Fibroblast of skin of scalp (primary cell): ENCODE measurements at regions not wholly inside any gene's neighbourhood (a gene's known extent, or its start where the extent isn't known, plus 50 kb on each side); places are given as distances from the start of the nearest gene placed in this dataset.
"Not testable (repeated sequence)": the region's sequence is repeated elsewhere in the genome, so short reads cannot be mapped to it uniquely, and the experiment has no call there.

Experiments used
- DNase-seq: peaks from one replicate; pipeline ENCODE4 v3.0.0-alpha.2; 2013

- DNase-seq = no peak
These were observed 218.8 kb downstream of the OTUD1 start for GRCh38 chr10:23657677-23658076.

GRCh38 chr10:23671866-23672265 lies 233.0 kb downstream of the OTUD1 start:
- DNase-seq = not testable (repeated sequence)

- DNase-seq = no peak
These were observed 236.7 kb downstream of the OTUD1 start for GRCh38 chr10:23675585-23675984.

- no peak for DNase-seq
These were observed 237.4 kb downstream of the OTUD1 start for GRCh38 chr10:23676296-23676695.

- no peak for DNase-seq
These were observed 247.8 kb downstream of the OTUD1 start for GRCh38 chr10:23686722-23687121.

GRCh38 chr10:23692736-23693135 lies 253.9 kb downstream of the OTUD1 start:
- no peak for DNase-seq

- no peak for DNase-seq
These were observed 254.6 kb downstream of the OTUD1 start for GRCh38 chr10:23693501-23693901.

GRCh38 chr10:23693925-23694324 lies 255.1 kb downstream of the OTUD1 start:
- no peak for DNase-seq

GRCh38 chr10:23694446-23694920 lies 255.6 kb downstream of the OTUD1 start:
- no peak for DNase-seq

- DNase-seq = no peak
These were observed 256.3 kb downstream of the OTUD1 start for GRCh38 chr10:23694921-23695824.

GRCh38 chr10:23695825-23696420 lies 257.0 kb downstream of the OTUD1 start:
- DNase-seq = no peak

- DNase-seq = no peak
These were observed 257.6 kb downstream of the OTUD1 start for GRCh38 chr10:23696476-23696875.

- DNase-seq = peak; percentile 58
These were observed 264.1 kb downstream of the OTUD1 start for GRCh38 chr10:23702977-23703414.

- no peak for DNase-seq
These were observed 276.5 kb downstream of the OTUD1 start for GRCh38 chr10:23715363-23715762.

- DNase-seq = no peak
These were observed 279.0 kb downstream of the OTUD1 start for GRCh38 chr10:23717913-23718312.

GRCh38 chr10:23718946-23719345 lies 280.1 kb downstream of the OTUD1 start:
- DNase-seq = no peak

- DNase-seq = no peak
These were observed 284.9 kb downstream of the OTUD1 start for GRCh38 chr10:23723796-23724195.

GRCh38 chr10:23725548-23725947 lies 286.7 kb downstream of the OTUD1 start:
- no peak for DNase-seq

GRCh38 chr10:23742368-23742767 lies 303.5 kb downstream of the OTUD1 start:
- DNase-seq = no peak

GRCh38 chr10:23742807-23743206 lies 303.9 kb downstream of the OTUD1 start:
- DNase-seq = no peak

- no peak for DNase-seq
These were observed 315.3 kb downstream of the OTUD1 start for GRCh38 chr10:23754179-23754578.

- no peak for DNase-seq
These were observed 316.1 kb downstream of the OTUD1 start for GRCh38 chr10:23754941-23755340.

GRCh38 chr10:23755556-23755955 lies 316.7 kb downstream of the OTUD1 start:
- no peak for DNase-seq

GRCh38 chr10:23768281-23768680 lies 329.4 kb downstream of the OTUD1 start:
- no peak for DNase-seq
